IMR-90 (cell line): ENCODE measurements at regions not wholly inside any gene's neighbourhood (a gene's known extent, or its start where the extent isn't known, plus 50 kb on each side); places are given as distances from the start of the nearest gene placed in this dataset.

Source experiments
- ATAC-seq: fragments of 200-7000 bp; cut with Tn5 transposase; 2 replicates; pipeline ENCODE4 v1.9.1; 2020; ENCODE audit warnings: low read depth, mild to moderate bottlenecking, moderate library complexity
- BruUV-seq: library from RNA; stranded (reverse); fragments of 400-500 nt; replicated peaks from 2 replicates; lab custom pipeline; 2021; lab: Mats Ljungman, UMichigan
- CTCF ChIA-PET: fragments of 300-600 bp; formaldehyde crosslinking; extraction: SDS; loops from one replicate; lab custom pipeline; 2021; ENCODE audit warnings: antibody characterized with exemption; lab: Yijun Ruan, JAX
- POLR2A ChIA-PET: fragments of 300-600 bp; sonication (Branson Sonifier 250); formaldehyde crosslinking; loops from one replicate; lab custom pipeline; 2022; ENCODE audit warnings: antibody characterized with exemption; ENCODE audit not compliant: unreplicated experiment; lab: Charles Lee
- DNase-seq: peaks from one replicate; pipeline ENCODE4 v3.0.0; 2013
- H2AFZ ChIP-seq: replicated peaks from 2 replicates; pipeline ENCODE3; 2013; ENCODE audit warnings: low read length, mild to moderate bottlenecking; ENCODE audit not compliant: poor library complexity
- H2AK5ac ChIP-seq: 2 replicates; pipeline ENCODE4 v1.6.1; 2013; ENCODE audit warnings: low read depth, low read length, inconsistent platforms
- H2AK9ac ChIP-seq: replicated peaks from 2 replicates; pipeline ENCODE3; 2013; ENCODE audit warnings: mild to moderate bottlenecking, low read depth, low read length, moderate library complexity; ENCODE audit not compliant: poor library complexity
- H2BK120ac ChIP-seq: 2 replicates; pipeline ENCODE4 v1.6.1; 2013; ENCODE audit warnings: low read depth, low read length, inconsistent platforms
- H2BK15ac ChIP-seq: 3 replicates; pipeline ENCODE4 v1.6.1; 2013; ENCODE audit warnings: low read depth, low read length, inconsistent platforms
- H2BK20ac ChIP-seq: 2 replicates; pipeline ENCODE4 v1.6.1; 2013; ENCODE audit warnings: low read depth, mild to moderate bottlenecking, inconsistent platforms, low read length, moderate library complexity
- H2BK5ac ChIP-seq: 2 replicates; pipeline ENCODE4 v1.6.1; 2013; ENCODE audit warnings: mild to moderate bottlenecking, low read depth, low read length, inconsistent platforms; ENCODE audit not compliant: poor library complexity, severe bottlenecking
- H3K14ac ChIP-seq: replicated peaks from 2 replicates; pipeline ENCODE4 v1.6.1; 2013; ENCODE audit warnings: low read depth, low read length, inconsistent platforms
- H3K18ac ChIP-seq: 2 replicates; pipeline ENCODE4 v1.6.1; 2013; ENCODE audit warnings: low read depth, low read length, control low read depth
- H3K23ac ChIP-seq: 2 replicates; pipeline ENCODE4 v1.6.1; 2013; ENCODE audit warnings: low read depth, low read length, inconsistent platforms
- H3K27ac ChIP-seq: 2 replicates; pipeline ENCODE4 v1.5.1; 2013; ENCODE audit warnings: mild to moderate bottlenecking, control low read depth, low read length; ENCODE audit not compliant: insufficient read depth
- H3K27me3 ChIP-seq: 2 replicates; pipeline ENCODE4 v1.6.1; 2013; ENCODE audit warnings: low read length; ENCODE audit not compliant: control insufficient read depth, insufficient read depth
- H3K36me3 ChIP-seq: 2 replicates; pipeline ENCODE4 v1.6.1; 2013; ENCODE audit warnings: low read length, mixed read lengths; ENCODE audit not compliant: control insufficient read depth, insufficient read depth
- H3K4ac ChIP-seq: 2 replicates; pipeline ENCODE4 v1.6.1; 2013; ENCODE audit warnings: low read depth, low read length, inconsistent platforms
- H3K4me1 ChIP-seq: 2 replicates; pipeline ENCODE4 v1.6.1; 2013; ENCODE audit warnings: low read length, mixed read lengths; ENCODE audit not compliant: control insufficient read depth, insufficient read depth
- H3K4me2 ChIP-seq: 2 replicates; pipeline ENCODE4 v1.6.1; 2013; ENCODE audit warnings: low read depth, mild to moderate bottlenecking, control low read depth, low read length, moderate library complexity
- H3K4me3 ChIP-seq: 2 replicates; pipeline ENCODE4 v1.5.1; 2013; ENCODE audit warnings: low read depth, mild to moderate bottlenecking, control low read depth, low read length, moderate library complexity; ENCODE audit not compliant: insufficient read depth
- H3K56ac ChIP-seq: 2 replicates; pipeline ENCODE4 v1.6.1; 2013; ENCODE audit warnings: low read length, inconsistent platforms; ENCODE audit not compliant: insufficient read depth; ENCODE audit errors: extremely low read depth
- H3K79me1 ChIP-seq, 2 experiments: 2 replicates each; pipeline ENCODE4 v1.6.1; 2013; ENCODE audit warnings: low read length in 2 of 2, inconsistent platforms in 1 of 2, low read depth in 1 of 2
- H3K9ac ChIP-seq: 2 replicates; pipeline ENCODE4 v1.6.1; 2013; ENCODE audit warnings: low read depth, low read length, control low read depth
- H3K9me1 ChIP-seq: 2 replicates; pipeline ENCODE4 v1.6.1; 2013; ENCODE audit warnings: low read length, inconsistent platforms; ENCODE audit not compliant: insufficient read depth
- H3K9me3 ChIP-seq: 2 replicates; pipeline ENCODE4 v1.6.1; 2013; ENCODE audit warnings: low read length; ENCODE audit not compliant: control insufficient read depth, insufficient read depth
- H4K20me1 ChIP-seq: 2 replicates; pipeline ENCODE4 v1.6.1; 2013; ENCODE audit warnings: low read length, inconsistent platforms; ENCODE audit not compliant: insufficient read depth
- H4K5ac ChIP-seq: 2 replicates; pipeline ENCODE4 v1.6.1; 2013; ENCODE audit warnings: mild to moderate bottlenecking, low read depth, low read length, control low read depth
- H4K8ac ChIP-seq, 2 experiments: 2 replicates each; pipeline ENCODE4 v1.6.1; 2013; ENCODE audit warnings: low read depth in 2 of 2, low read length in 2 of 2, control low read depth in 1 of 2, inconsistent platforms in 1 of 2
- H4K91ac ChIP-seq: 2 replicates; pipeline ENCODE4 v1.6.1; 2013; ENCODE audit warnings: low read depth, low read length, inconsistent platforms; ENCODE audit not compliant: insufficient read depth
- BHLHE40 ChIP-seq: fragments of 150-350 bp; IDR thresholded peaks from 2 replicates; pipeline ENCODE4 v1.6.1; 2016; ENCODE audit warnings: mild to moderate bottlenecking, low read depth, low read length
- CEBPB ChIP-seq: IDR thresholded peaks from 2 replicates; pipeline ENCODE4 v1.6.1; 2012; ENCODE audit warnings: low read depth, low read length, improper control_type of control experiment
- CHD1 ChIP-seq: IDR thresholded peaks from 2 replicates; pipeline ENCODE4 v1.6.1; 2012; ENCODE audit warnings: low read depth, low read length, improper control_type of control experiment
- CTCF ChIP-seq: conservative IDR thresholded peaks from 2 replicates; pipeline ENCODE4 v1.5.1; 2012; ENCODE audit warnings: mild to moderate bottlenecking, low read depth, low read length, improper control_type of control experiment
- ELK1 ChIP-seq: fragments of 150-350 bp; IDR thresholded peaks from 2 replicates; pipeline ENCODE4 v1.6.1; 2016; ENCODE audit warnings: low read depth, mild to moderate bottlenecking, low read length, moderate library complexity, borderline replicate concordance
- FOS ChIP-seq: fragments of 150-350 bp; IDR thresholded peaks from 2 replicates; pipeline ENCODE4 v1.6.1; 2016; ENCODE audit warnings: low read depth, low read length
- MAFK ChIP-seq: IDR thresholded peaks from 2 replicates; pipeline ENCODE4 v1.6.1; 2012; ENCODE audit warnings: low read depth, low read length, improper control_type of control experiment
- MAZ ChIP-seq: IDR thresholded peaks from 2 replicates; pipeline ENCODE4 v1.6.1; 2012; ENCODE audit warnings: low read depth, mild to moderate bottlenecking, low read length, improper control_type of control experiment, moderate library complexity, borderline replicate concordance
- MXI1 ChIP-seq: IDR thresholded peaks from 2 replicates; pipeline ENCODE4 v1.6.1; 2012; ENCODE audit warnings: low read depth, mild to moderate bottlenecking, low read length, moderate library complexity, borderline replicate concordance
- NFE2L2 ChIP-seq: fragments of 150-350 bp; IDR thresholded peaks from 2 replicates; pipeline ENCODE4 v1.6.1; 2016; ENCODE audit warnings: low read depth, mild to moderate bottlenecking, low read length
- POLR2A ChIP-seq: IDR thresholded peaks from 2 replicates; pipeline ENCODE4 v1.6.1; 2012; ENCODE audit warnings: mild to moderate bottlenecking, low read depth, low read length
- RAD21 ChIP-seq: IDR thresholded peaks from 2 replicates; pipeline ENCODE4 v1.6.1; 2012; ENCODE audit warnings: low read length, improper control_type of control experiment
- RCOR1 ChIP-seq: IDR thresholded peaks from 2 replicates; pipeline ENCODE4 v1.6.1; 2012; ENCODE audit warnings: mild to moderate bottlenecking, low read length, improper control_type of control experiment; ENCODE audit not compliant: insufficient replicate concordance
- RFX5 ChIP-seq: IDR thresholded peaks from 2 replicates; pipeline ENCODE4 v1.8.0; 2012; ENCODE audit warnings: low read depth, mild to moderate bottlenecking, low read length, moderate library complexity
- SMC3 ChIP-seq: fragments of 150-350 bp; IDR thresholded peaks from 2 replicates; pipeline ENCODE4 v1.6.1; 2016; ENCODE audit warnings: low read depth, mild to moderate bottlenecking, antibody characterized with exemption, low read length, moderate library complexity
- USF2 ChIP-seq: fragments of 150-350 bp; IDR thresholded peaks from 2 replicates; pipeline ENCODE4 v1.6.1; 2017; ENCODE audit warnings: mild to moderate bottlenecking, antibody characterized with exemption, low read length, low read depth
- WGBS, 2 experiments: methylation state at CpG; one replicate each; pipeline versions ENCODE4 v1.1.5 to v1.1.7; 2013; ENCODE audit warnings: missing lambda C conversion rate in 2 of 2; ENCODE audit not compliant: insufficient read length in 1 of 2; ENCODE audit errors: extremely low coverage in 2 of 2; 5-methylcytosine and 5-hydroxymethylcytosine counted together
- dilution Hi-C: fragments of 300-500 bp; cut with HindIII; formaldehyde crosslinking; loops from one replicate; pipeline ENCODE4 v1.14.3; 2018; ENCODE audit warnings: low sequenced_read_pairs; ENCODE audit not compliant: unreplicated experiment
- in situ Hi-C: fragments of 300-500 bp; cut with MboI; formaldehyde crosslinking; loops from 3 replicates; pipeline ENCODE4 v1.14.3; 2019; ENCODE audit warnings: low sequenced_read_pairs, inconsistent platforms, mixed read lengths
- intact Hi-C: fragments of 100-400 bp; cut with micrococcal nuclease; formaldehyde crosslinking; loops from 2 replicates; pipeline ENCODE4 v1.10.0; 2022

GRCh38 chr20:39691151-39691862, 729.2 kb downstream of the DHX35 start:
- H4K8ac ChIP-seq, result no peak overlapping the region
- no peaks in the 10 kb centered on the region for H3K9me3 ChIP-seq
- no peak overlapping the region for H2AFZ ChIP-seq
- ATAC-seq (no peak), DNase-seq (no peak)
- H3K4me1 ChIP-seq, result no peaks in the 10 kb centered on the region
- H3K79me1 ChIP-seq, result no peaks in the 10 kb centered on the region
- no peak overlapping the region for H2BK5ac ChIP-seq
- H3K9me1 ChIP-seq, result no peaks in the 10 kb centered on the region
- in situ Hi-C loops, result no loop called here
- no peak overlapping the region for H2AK9ac ChIP-seq
- H3K36me3 ChIP-seq, result no peaks in the 10 kb centered on the region
- intact Hi-C loops, result no loop called here
- no peak overlapping the region for H2BK120ac ChIP-seq
- WGBS, 2 experiments, result 0 to 100% methylated on average over 1 of the region's 3 CpGs
- H3K23ac ChIP-seq, result no peak overlapping the region
- CTCF ChIA-PET, result interaction anchor here (1.0 kb wide), 1 partner anchor 10 kb away, joined by 3 read pairs; no protein-coding TSS in a partner anchor
- no peak overlapping the region for H3K56ac ChIP-seq
- BruUV-seq, result no TSS peak
- no peaks in the 10 kb centered on the region for H3K27me3 ChIP-seq
- H2BK20ac ChIP-seq, result no peak overlapping the region
- H3K4ac ChIP-seq, result no peak overlapping the region
- H3K4me3 ChIP-seq, result no peak overlapping the region
- POLR2A ChIA-PET, result no interaction called here
- no peak overlapping the region for H3K27ac ChIP-seq
- no peak overlapping the region for H2BK15ac ChIP-seq
- no peaks in the 10 kb centered on the region for H4K20me1 ChIP-seq
- no peak overlapping the region for H3K4me2 ChIP-seq
- TF ChIP-seq CEBPB (no peak), MXI1 (no peak), MAZ (no peak), SMC3 (no peak), POLR2A (no peak), MAFK (no peak), ELK1 (no peak), CHD1 (no peak), FOS (no peak), RAD21 (no peak), CTCF (no peak), USF2 (no peak), BHLHE40 (no peak), RFX5 (no peak), RCOR1 (no peak), NFE2L2 (no peak)
- no peak overlapping the region for H4K5ac ChIP-seq
- H3K9ac ChIP-seq, result no peak overlapping the region
- H3K18ac ChIP-seq, result no peak overlapping the region
- H4K91ac ChIP-seq, result no peak overlapping the region
- no peak overlapping the region for H3K14ac ChIP-seq
- no peak overlapping the region for H2AK5ac ChIP-seq
- dilution Hi-C loops, result no loop called here
